Chondrocyte (in vitro differentiated cells): ENCODE measurements at regions not wholly inside any gene's neighbourhood (a gene's known extent, or its start where the extent isn't known, plus 50 kb on each side); places are given as distances from the start of the nearest gene placed in this dataset.

Experiments used
- DNase-seq: peaks from one replicate; pipeline ENCODE4 v3.0.0; 2021; ENCODE audit warnings: mixed read lengths, low spot score
- H3K27ac Mint-ChIP-seq: one replicate; pipeline ENCODE4 v1.8.0; 2021; ENCODE audit warnings: mild to moderate bottlenecking, moderate library complexity, mixed read lengths; ENCODE audit not compliant: unreplicated experiment
- H3K27me3 Mint-ChIP-seq: 2 replicates; pipeline ENCODE4 v1.8.0; 2021; ENCODE audit warnings: low read depth, mixed read lengths
- H3K36me3 Mint-ChIP-seq: 2 replicates; pipeline ENCODE4 v1.8.0; 2021; ENCODE audit warnings: low read depth, mixed read lengths
- H3K4me1 Mint-ChIP-seq: 2 replicates; pipeline ENCODE4 v1.8.0; 2021; ENCODE audit warnings: low read depth, mild to moderate bottlenecking, mixed read lengths
- H3K4me3 Mint-ChIP-seq: one replicate; pipeline ENCODE4 v1.8.0; 2021; ENCODE audit warnings: mild to moderate bottlenecking, moderate library complexity, mixed read lengths; ENCODE audit not compliant: unreplicated experiment
- H3K9me3 Mint-ChIP-seq: 2 replicates; pipeline ENCODE4 v1.8.0; 2021; ENCODE audit warnings: low read depth, mixed read lengths
- CTCF ChIP-seq: fragments of 200-600 bp; sonication (generic); IDR thresholded peaks from 2 replicates; pipeline ENCODE4 v1.5.0; 2021; ENCODE audit warnings: antibody characterized with exemption, mild to moderate bottlenecking, moderate library complexity

GRCh38 chr13:50144246-50145160 lies 129.3 kb downstream of the KCNRG start:
- Mint-ChIP-seq H3K27me3 (no peaks in the 10 kb centered on the region), H3K9me3 (no peaks in the 10 kb centered on the region)
- no peak for TF ChIP-seq CTCF

GRCh38 chr13:50149214-50149613 lies 134.0 kb downstream of the KCNRG start:
- TF ChIP-seq CTCF: no peak
- Mint-ChIP-seq H3K4me1 (peaks cover 23% of the 10 kb centered on the region), H3K27me3 (no peaks in the 10 kb centered on the region), H3K27ac (no peak overlapping the region), H3K9me3 (no peaks in the 10 kb centered on the region), H3K4me3 (no peak overlapping the region), H3K36me3 (no peaks in the 10 kb centered on the region)
- DNase-seq: no peak

More at GRCh38 chr13:50144246-50145160, 129.3 kb downstream of the KCNRG start:
- Mint-ChIP-seq H3K4me1 (peaks cover 15% of the 10 kb centered on the region), H3K36me3 (no peaks in the 10 kb centered on the region), H3K27ac (no peak overlapping the region), H3K4me3 (no peak overlapping the region)
- DNase-seq: no peak

- H3K27ac Mint-ChIP-seq: no peak overlapping the region
- no peaks in the 10 kb centered on the region for H3K27me3 Mint-ChIP-seq
- H3K4me1 Mint-ChIP-seq: peaks cover 19% of the 10 kb centered on the region
- no peak for DNase-seq
- TF ChIP-seq CTCF: no peak
- H3K9me3 Mint-ChIP-seq: no peaks in the 10 kb centered on the region
- H3K36me3 Mint-ChIP-seq: no peaks in the 10 kb centered on the region
- H3K4me3 Mint-ChIP-seq: no peak overlapping the region
Measured at GRCh38 chr13:50149932-50150331, 134.7 kb downstream of the KCNRG start.

GRCh38 chr13:50152224-50152623 lies 137.0 kb downstream of the KCNRG start:
- H3K4me1 Mint-ChIP-seq: peaks cover 22% of the 10 kb centered on the region
- no peak overlapping the region for H3K27ac Mint-ChIP-seq
- no peaks in the 10 kb centered on the region for H3K9me3 Mint-ChIP-seq
- H3K36me3 Mint-ChIP-seq: no peaks in the 10 kb centered on the region
- no peak for TF ChIP-seq CTCF
- H3K27me3 Mint-ChIP-seq: no peaks in the 10 kb centered on the region
- DNase-seq: no peak
- H3K4me3 Mint-ChIP-seq: no peak overlapping the region

GRCh38 chr13:50152655-50153309 lies 137.5 kb downstream of the KCNRG start:
- H3K27ac Mint-ChIP-seq: no peak overlapping the region
- no peaks in the 10 kb centered on the region for H3K27me3 Mint-ChIP-seq
- H3K9me3 Mint-ChIP-seq: no peaks in the 10 kb centered on the region
- H3K4me1 Mint-ChIP-seq: peaks cover 21% of the 10 kb centered on the region
- no peak overlapping the region for H3K4me3 Mint-ChIP-seq
- no peak for TF ChIP-seq CTCF
- DNase-seq: no peak
- H3K36me3 Mint-ChIP-seq: no peaks in the 10 kb centered on the region
